KMS-11 (cell line): ENCODE measurements at regions not wholly inside any gene's neighbourhood (a gene's known extent, or its start where the extent isn't known, plus 50 kb on each side); places are given as distances from the start of the nearest gene placed in this dataset.

Source experiments
- H2AFZ ChIP-seq: fragments of 200-600 bp; sonication (generic); 2 replicates; pipeline ENCODE4 v1.6.1; 2016; ENCODE audit warnings: antibody characterized with exemption, mixed run types, low read depth
- H3K27ac ChIP-seq: fragments of 200-600 bp; sonication (generic); 2 replicates; pipeline ENCODE4 v1.6.1; 2016; ENCODE audit warnings: mild to moderate bottlenecking, mixed run types
- H3K27me3 ChIP-seq: fragments of 200-600 bp; sonication (generic); 2 replicates; pipeline ENCODE4 v1.6.1; 2017; ENCODE audit warnings: mild to moderate bottlenecking, low read depth, mixed run types, moderate library complexity; ENCODE audit not compliant: insufficient read depth
- H3K36me3 ChIP-seq: fragments of 200-600 bp; sonication (generic); 2 replicates; pipeline ENCODE4 v1.6.1; 2017; ENCODE audit warnings: mild to moderate bottlenecking, mixed run types; ENCODE audit not compliant: insufficient read depth
- H3K4me1 ChIP-seq: fragments of 200-600 bp; sonication (generic); 2 replicates; pipeline ENCODE4 v1.6.1; 2016; ENCODE audit warnings: mild to moderate bottlenecking, low read depth, mixed run types; ENCODE audit not compliant: poor library complexity, severe bottlenecking
- H3K4me2 ChIP-seq: fragments of 200-600 bp; sonication (generic); 2 replicates; pipeline ENCODE4 v1.7.0; 2016; ENCODE audit warnings: mild to moderate bottlenecking, mixed run types
- H3K4me3 ChIP-seq: fragments of 200-600 bp; sonication (generic); IDR thresholded peaks from 2 replicates; pipeline ENCODE4 v1.6.1; 2017; ENCODE audit warnings: low read depth, low read length, mixed read lengths; ENCODE audit not compliant: insufficient read depth
- H3K79me2 ChIP-seq: fragments of 200-600 bp; sonication (generic); 2 replicates; pipeline ENCODE4 v1.6.1; 2016; ENCODE audit warnings: low read depth, mixed run types; ENCODE audit not compliant: insufficient read depth
- H3K9ac ChIP-seq: fragments of 200-600 bp; sonication (generic); 2 replicates; pipeline ENCODE4 v1.6.1; 2016; ENCODE audit warnings: mild to moderate bottlenecking, mixed run types
- H4K20me1 ChIP-seq: fragments of 200-600 bp; sonication (generic); 2 replicates; pipeline ENCODE4 v1.6.1; 2016; ENCODE audit warnings: mild to moderate bottlenecking, mixed run types; ENCODE audit not compliant: insufficient read depth
- TF ChIP-seq, protein P1 (sequence below): fragments of 200-600 bp; sonication (generic); conservative IDR thresholded peaks from 2 replicates; pipeline ENCODE4 v1.6.1; 2017; ENCODE audit warnings: low read depth, mild to moderate bottlenecking, antibody characterized with exemption, low read length, moderate library complexity, mixed read lengths

DNA sequence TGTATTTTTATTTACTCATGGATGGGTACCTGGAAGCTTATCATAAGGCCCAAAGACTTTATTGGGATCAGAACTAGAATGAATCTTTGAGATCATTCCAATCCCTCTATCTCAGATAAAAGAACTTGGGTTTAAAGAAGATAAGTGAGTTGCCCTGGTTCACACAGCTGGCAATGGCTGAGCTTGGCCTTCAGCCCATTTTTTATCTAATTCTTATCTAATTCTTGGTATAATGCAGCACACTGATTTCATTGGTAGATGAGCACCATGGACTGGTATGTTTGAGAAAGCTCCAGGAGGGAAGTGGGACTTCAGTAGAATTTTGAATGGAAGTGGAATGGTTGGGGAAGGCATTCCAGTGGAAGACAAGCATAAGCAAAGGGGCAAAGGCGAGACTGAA, 558.9 kb downstream of the REEP3 start:
- no peaks in the 10 kb centered on the region for H4K20me1 ChIP-seq
- no peaks in the 10 kb centered on the region for H3K4me1 ChIP-seq
- no peak overlapping the region for H3K4me3 ChIP-seq
- no peak overlapping the region for H2AFZ ChIP-seq
- H3K9ac ChIP-seq: no peak overlapping the region
- no peaks in the 10 kb centered on the region for H3K36me3 ChIP-seq
- H3K79me2 ChIP-seq: no peaks in the 10 kb centered on the region
- no peak overlapping the region for H3K4me2 ChIP-seq
- TF ChIP-seq, protein P1, sequence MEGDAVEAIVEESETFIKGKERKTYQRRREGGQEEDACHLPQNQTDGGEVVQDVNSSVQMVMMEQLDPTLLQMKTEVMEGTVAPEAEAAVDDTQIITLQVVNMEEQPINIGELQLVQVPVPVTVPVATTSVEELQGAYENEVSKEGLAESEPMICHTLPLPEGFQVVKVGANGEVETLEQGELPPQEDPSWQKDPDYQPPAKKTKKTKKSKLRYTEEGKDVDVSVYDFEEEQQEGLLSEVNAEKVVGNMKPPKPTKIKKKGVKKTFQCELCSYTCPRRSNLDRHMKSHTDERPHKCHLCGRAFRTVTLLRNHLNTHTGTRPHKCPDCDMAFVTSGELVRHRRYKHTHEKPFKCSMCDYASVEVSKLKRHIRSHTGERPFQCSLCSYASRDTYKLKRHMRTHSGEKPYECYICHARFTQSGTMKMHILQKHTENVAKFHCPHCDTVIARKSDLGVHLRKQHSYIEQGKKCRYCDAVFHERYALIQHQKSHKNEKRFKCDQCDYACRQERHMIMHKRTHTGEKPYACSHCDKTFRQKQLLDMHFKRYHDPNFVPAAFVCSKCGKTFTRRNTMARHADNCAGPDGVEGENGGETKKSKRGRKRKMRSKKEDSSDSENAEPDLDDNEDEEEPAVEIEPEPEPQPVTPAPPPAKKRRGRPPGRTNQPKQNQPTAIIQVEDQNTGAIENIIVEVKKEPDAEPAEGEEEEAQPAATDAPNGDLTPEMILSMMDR: no peak
- no peak overlapping the region for H3K27ac ChIP-seq
- no peaks in the 10 kb centered on the region for H3K27me3 ChIP-seq

DNA sequence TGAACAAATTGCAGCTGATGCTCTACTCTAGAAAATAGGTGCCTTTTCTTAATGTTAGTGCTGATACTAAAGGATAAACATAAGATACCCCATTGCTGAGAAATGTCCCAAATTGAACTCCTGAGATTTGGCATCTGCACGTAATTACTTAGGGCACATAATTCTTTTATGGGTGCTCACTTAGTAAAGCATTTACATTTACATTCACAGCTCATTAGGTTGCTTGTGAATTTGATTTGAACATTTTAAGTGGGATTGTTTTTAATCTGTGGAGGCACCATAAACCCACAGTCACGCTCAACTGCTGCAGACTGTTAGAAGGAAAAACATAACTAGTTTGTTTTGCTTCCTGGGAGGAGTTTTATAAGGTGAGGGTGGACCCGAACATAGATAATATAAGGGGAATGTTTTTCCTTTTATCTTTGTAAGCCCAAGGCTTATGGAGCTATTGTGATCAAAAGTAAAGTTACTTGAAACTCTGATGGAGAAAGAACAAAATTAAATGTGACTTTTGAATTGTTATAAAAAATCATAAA, 560.8 kb downstream of the REEP3 start:
- TF ChIP-seq, protein P1: no peak
- H3K4me1 ChIP-seq: no peaks in the 10 kb centered on the region

DNA sequence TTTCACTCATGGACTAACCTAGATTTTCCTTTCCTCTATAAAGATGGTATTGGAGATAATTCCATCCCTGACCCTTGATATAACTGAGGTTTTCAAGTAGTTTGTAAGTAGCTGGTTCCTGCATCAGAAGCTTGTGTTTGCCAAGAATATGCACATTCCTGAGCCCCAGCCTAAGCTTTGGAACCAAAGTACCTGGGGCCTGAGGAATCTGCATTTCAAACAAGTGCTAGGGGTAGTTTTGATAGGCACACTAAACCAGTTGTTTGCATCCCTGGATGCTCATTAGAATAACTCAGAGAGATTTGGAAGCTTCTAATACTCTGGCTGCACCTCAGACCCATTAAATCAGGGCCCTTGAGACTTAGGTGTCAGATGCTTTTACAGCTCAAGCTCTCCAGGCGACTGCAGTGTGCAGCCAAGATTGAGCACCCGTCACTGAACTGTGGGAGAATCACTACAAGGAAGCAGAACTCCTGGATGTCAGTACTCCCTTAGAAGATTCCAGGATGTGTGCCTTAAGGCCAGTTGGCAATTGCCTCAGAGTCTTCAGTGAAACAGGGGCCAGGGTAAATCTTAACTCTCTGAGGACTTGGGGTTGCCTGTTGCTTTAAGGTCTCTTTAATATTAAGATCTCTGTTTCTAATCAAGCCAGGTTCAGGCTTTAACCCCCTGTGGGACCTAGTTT, 565.0 kb downstream of the REEP3 start:
- Histone ChIP-seq H4K20me1 (no peaks in the 10 kb centered on the region), H2AFZ (no peak overlapping the region), H3K9ac (no peak overlapping the region), H3K4me3 (no peak overlapping the region), H3K27ac (no peak overlapping the region), H3K36me3 (no peaks in the 10 kb centered on the region), H3K27me3 (no peaks in the 10 kb centered on the region), H3K4me2 (no peak overlapping the region), H3K4me1 (no peaks in the 10 kb centered on the region), H3K79me2 (no peaks in the 10 kb centered on the region)
- TF ChIP-seq, protein P1: no peak

More for the DNA sequence above, 560.8 kb downstream of the REEP3 start:
- Histone ChIP-seq H3K27me3 (no peaks in the 10 kb centered on the region), H3K36me3 (no peaks in the 10 kb centered on the region), H3K4me3 (no peak overlapping the region), H3K4me2 (no peak overlapping the region), H3K9ac (no peak overlapping the region), H3K79me2 (no peaks in the 10 kb centered on the region), H4K20me1 (no peaks in the 10 kb centered on the region), H2AFZ (no peak overlapping the region), H3K27ac (no peak overlapping the region)

DNA sequence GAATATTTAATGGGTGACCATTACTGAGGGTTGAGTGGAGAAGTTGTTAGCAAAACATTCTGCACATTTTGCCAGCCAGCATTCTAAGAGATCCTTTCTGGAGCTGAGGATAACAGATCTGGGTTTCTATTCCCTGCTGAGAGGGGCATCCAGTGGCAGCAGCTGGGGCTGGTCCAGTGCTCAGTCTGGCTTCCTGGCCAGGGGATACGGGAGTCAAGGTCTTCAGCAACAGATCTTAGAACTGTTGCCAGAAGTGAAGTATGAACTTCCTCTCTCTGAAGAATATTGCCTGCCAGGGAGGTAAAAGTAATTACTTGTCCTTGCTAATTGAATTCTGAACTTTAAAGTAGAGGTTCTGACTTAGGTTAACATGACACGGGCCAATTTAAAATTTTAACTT, 568.4 kb downstream of the REEP3 start:
- H2AFZ ChIP-seq: no peak overlapping the region
- TF ChIP-seq, protein P1: no peak
- H3K27ac ChIP-seq: no peak overlapping the region

More for the DNA sequence above, 568.4 kb downstream of the REEP3 start:
- Histone ChIP-seq H3K79me2 (no peaks in the 10 kb centered on the region), H4K20me1 (no peaks in the 10 kb centered on the region), H3K27me3 (no peaks in the 10 kb centered on the region), H3K4me1 (no peaks in the 10 kb centered on the region), H3K36me3 (no peaks in the 10 kb centered on the region), H3K4me2 (no peak overlapping the region), H3K9ac (no peak overlapping the region), H3K4me3 (no peak overlapping the region)
